KMS-11 (cell line): ENCODE measurements at regions not wholly inside any gene's neighbourhood (a gene's known extent, or its start where the extent isn't known, plus 50 kb on each side); places are given as distances from the start of the nearest gene placed in this dataset.
"Not testable (repeated sequence)": the region's sequence is repeated elsewhere in the genome, so short reads cannot be mapped to it uniquely, and the experiment has no call there.

Experiments used
- H2AFZ ChIP-seq: fragments of 200-600 bp; sonication (generic); 2 replicates; pipeline ENCODE4 v1.6.1; 2016; ENCODE audit warnings: antibody characterized with exemption, mixed run types, low read depth
- H3K27ac ChIP-seq: fragments of 200-600 bp; sonication (generic); 2 replicates; pipeline ENCODE4 v1.6.1; 2016; ENCODE audit warnings: mild to moderate bottlenecking, mixed run types
- H3K27me3 ChIP-seq: fragments of 200-600 bp; sonication (generic); 2 replicates; pipeline ENCODE4 v1.6.1; 2017; ENCODE audit warnings: mild to moderate bottlenecking, low read depth, mixed run types, moderate library complexity; ENCODE audit not compliant: insufficient read depth
- H3K36me3 ChIP-seq: fragments of 200-600 bp; sonication (generic); 2 replicates; pipeline ENCODE4 v1.6.1; 2017; ENCODE audit warnings: mild to moderate bottlenecking, mixed run types; ENCODE audit not compliant: insufficient read depth
- H3K4me1 ChIP-seq: fragments of 200-600 bp; sonication (generic); 2 replicates; pipeline ENCODE4 v1.6.1; 2016; ENCODE audit warnings: mild to moderate bottlenecking, low read depth, mixed run types; ENCODE audit not compliant: poor library complexity, severe bottlenecking
- H3K4me2 ChIP-seq: fragments of 200-600 bp; sonication (generic); 2 replicates; pipeline ENCODE4 v1.7.0; 2016; ENCODE audit warnings: mild to moderate bottlenecking, mixed run types
- H3K4me3 ChIP-seq: fragments of 200-600 bp; sonication (generic); IDR thresholded peaks from 2 replicates; pipeline ENCODE4 v1.6.1; 2017; ENCODE audit warnings: low read depth, low read length, mixed read lengths; ENCODE audit not compliant: insufficient read depth
- H3K79me2 ChIP-seq: fragments of 200-600 bp; sonication (generic); 2 replicates; pipeline ENCODE4 v1.6.1; 2016; ENCODE audit warnings: low read depth, mixed run types; ENCODE audit not compliant: insufficient read depth
- H3K9ac ChIP-seq: fragments of 200-600 bp; sonication (generic); 2 replicates; pipeline ENCODE4 v1.6.1; 2016; ENCODE audit warnings: mild to moderate bottlenecking, mixed run types
- H4K20me1 ChIP-seq: fragments of 200-600 bp; sonication (generic); 2 replicates; pipeline ENCODE4 v1.6.1; 2016; ENCODE audit warnings: mild to moderate bottlenecking, mixed run types; ENCODE audit not compliant: insufficient read depth
- TF ChIP-seq, protein P1 (sequence below): fragments of 200-600 bp; sonication (generic); conservative IDR thresholded peaks from 2 replicates; pipeline ENCODE4 v1.6.1; 2017; ENCODE audit warnings: low read depth, mild to moderate bottlenecking, antibody characterized with exemption, low read length, moderate library complexity, mixed read lengths

- not testable (repeated sequence) for H3K4me3 ChIP-seq, H3K36me3 ChIP-seq, H3K4me2 ChIP-seq, H3K9ac ChIP-seq, H3K79me2 ChIP-seq, H2AFZ ChIP-seq, H3K27ac ChIP-seq, H3K4me1 ChIP-seq, H4K20me1 ChIP-seq
- peaks cover 18% of the 10 kb centered on the region; the same call in 1 of the 2 replicates for H3K27me3 ChIP-seq
Observed at GRCh38 chr16:29194185-29194844, 209.5 kb downstream of the LAT start.

DNA sequence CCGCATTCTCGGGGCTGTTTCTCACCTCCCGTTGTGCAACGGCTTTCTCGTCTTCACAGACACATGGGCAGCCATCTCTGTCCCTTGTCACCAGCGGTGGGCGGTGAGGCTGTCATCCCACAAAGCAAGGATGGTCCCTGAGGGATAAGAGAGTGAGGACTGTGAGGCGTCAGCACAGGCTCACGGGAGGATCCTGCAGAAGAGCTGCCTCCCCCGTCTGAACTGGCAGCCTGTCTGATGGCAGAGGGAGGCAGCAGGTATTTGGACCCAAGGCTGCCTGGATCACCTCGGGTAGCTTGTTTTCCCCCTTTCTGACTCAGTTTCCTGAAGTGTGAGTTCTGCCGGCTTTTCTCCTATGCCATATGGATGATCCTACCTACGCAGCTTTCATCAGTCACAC, 208.8 kb downstream of the LAT start:
- H3K4me2 ChIP-seq, H3K79me2 ChIP-seq, H3K4me1 ChIP-seq, H4K20me1 ChIP-seq, H2AFZ ChIP-seq, H3K27ac ChIP-seq, H3K36me3 ChIP-seq, H3K9ac ChIP-seq, H3K4me3 ChIP-seq: not testable (repeated sequence)
- peaks cover 20% of the 10 kb centered on the region; the same call in 1 of the 2 replicates for H3K27me3 ChIP-seq

DNA sequence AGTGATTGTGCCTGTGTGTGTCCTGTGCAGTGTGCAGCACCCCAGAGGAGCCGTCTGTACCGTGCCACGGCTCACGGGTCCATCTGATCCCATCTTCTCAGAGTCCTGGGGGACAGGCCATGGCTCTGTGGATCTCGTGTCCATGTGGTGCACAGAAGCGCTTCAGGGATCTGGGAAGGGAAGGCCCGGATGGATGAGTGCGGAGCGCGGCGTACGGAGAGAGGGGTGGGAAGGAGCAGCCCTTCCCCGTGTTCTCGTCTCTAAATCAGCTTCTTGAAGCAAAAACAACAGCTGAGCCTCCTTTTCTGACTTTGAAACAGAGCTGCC, 208.4 kb downstream of the LAT start:
- H3K27me3 ChIP-seq = peaks cover 22% of the 10 kb centered on the region; the same call in 1 of the 2 replicates
- H3K4me2 ChIP-seq, H3K9ac ChIP-seq, H3K79me2 ChIP-seq, H2AFZ ChIP-seq, H3K27ac ChIP-seq, H3K4me3 ChIP-seq, H3K36me3 ChIP-seq, H4K20me1 ChIP-seq, H3K4me1 ChIP-seq: not testable (repeated sequence)

GRCh38 chr16:29192329-29193247, 207.7 kb downstream of the LAT start:
- Histone ChIP-seq H3K27me3 (peaks cover 22% of the 10 kb centered on the region; the same call in 1 of the 2 replicates), H4K20me1 (no peaks in the 10 kb centered on the region), H3K27ac (no peak overlapping the region), H3K79me2 (no peaks in the 10 kb centered on the region), H3K4me2 (no peak overlapping the region), H3K4me1 (no peaks in the 10 kb centered on the region), H2AFZ (no peak overlapping the region), H3K9ac (no peak overlapping the region), H3K36me3 (no peaks in the 10 kb centered on the region), H3K4me3 (no peak overlapping the region)
- TF ChIP-seq, protein P1, sequence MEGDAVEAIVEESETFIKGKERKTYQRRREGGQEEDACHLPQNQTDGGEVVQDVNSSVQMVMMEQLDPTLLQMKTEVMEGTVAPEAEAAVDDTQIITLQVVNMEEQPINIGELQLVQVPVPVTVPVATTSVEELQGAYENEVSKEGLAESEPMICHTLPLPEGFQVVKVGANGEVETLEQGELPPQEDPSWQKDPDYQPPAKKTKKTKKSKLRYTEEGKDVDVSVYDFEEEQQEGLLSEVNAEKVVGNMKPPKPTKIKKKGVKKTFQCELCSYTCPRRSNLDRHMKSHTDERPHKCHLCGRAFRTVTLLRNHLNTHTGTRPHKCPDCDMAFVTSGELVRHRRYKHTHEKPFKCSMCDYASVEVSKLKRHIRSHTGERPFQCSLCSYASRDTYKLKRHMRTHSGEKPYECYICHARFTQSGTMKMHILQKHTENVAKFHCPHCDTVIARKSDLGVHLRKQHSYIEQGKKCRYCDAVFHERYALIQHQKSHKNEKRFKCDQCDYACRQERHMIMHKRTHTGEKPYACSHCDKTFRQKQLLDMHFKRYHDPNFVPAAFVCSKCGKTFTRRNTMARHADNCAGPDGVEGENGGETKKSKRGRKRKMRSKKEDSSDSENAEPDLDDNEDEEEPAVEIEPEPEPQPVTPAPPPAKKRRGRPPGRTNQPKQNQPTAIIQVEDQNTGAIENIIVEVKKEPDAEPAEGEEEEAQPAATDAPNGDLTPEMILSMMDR = no peak

GRCh38 chr16:29191636-29192180, 206.9 kb downstream of the LAT start:
- not testable (repeated sequence) for H3K4me3 ChIP-seq, H2AFZ ChIP-seq, H3K4me1 ChIP-seq, H3K36me3 ChIP-seq, H3K27ac ChIP-seq, H3K9ac ChIP-seq, H4K20me1 ChIP-seq, H3K4me2 ChIP-seq, H3K79me2 ChIP-seq
- peaks cover 22% of the 10 kb centered on the region; the same call in 1 of the 2 replicates for H3K27me3 ChIP-seq

GRCh38 chr16:29190553-29191431, 205.9 kb downstream of the LAT start:
- not testable (repeated sequence) for H3K9ac ChIP-seq, H3K27ac ChIP-seq, H3K79me2 ChIP-seq, H3K4me3 ChIP-seq, H4K20me1 ChIP-seq, H2AFZ ChIP-seq, H3K36me3 ChIP-seq, H3K4me2 ChIP-seq, H3K4me1 ChIP-seq
- peaks cover 27% of the 10 kb centered on the region; the same call in 1 of the 2 replicates for H3K27me3 ChIP-seq

DNA sequence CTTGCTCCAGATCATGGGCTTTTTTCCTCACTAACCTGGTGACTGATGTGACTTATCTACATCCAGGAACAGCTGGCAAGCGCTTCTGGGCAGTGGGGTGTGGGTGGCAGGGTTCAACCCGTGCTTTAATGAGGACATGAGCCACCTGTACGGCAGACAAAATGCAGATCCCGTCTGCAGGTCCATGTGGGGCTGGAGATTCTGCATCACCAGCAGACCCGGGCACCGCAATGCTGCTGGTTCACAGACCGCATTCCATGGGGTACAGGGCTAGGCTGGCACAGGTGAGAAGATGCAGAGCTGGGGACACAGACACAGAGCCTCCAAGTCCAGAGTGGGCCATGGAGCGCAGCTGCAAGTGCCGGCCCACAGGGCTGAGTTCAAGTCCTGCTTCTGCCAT, 204.0 kb downstream of the LAT start:
- H3K9ac ChIP-seq = not testable (repeated sequence)

DNA sequence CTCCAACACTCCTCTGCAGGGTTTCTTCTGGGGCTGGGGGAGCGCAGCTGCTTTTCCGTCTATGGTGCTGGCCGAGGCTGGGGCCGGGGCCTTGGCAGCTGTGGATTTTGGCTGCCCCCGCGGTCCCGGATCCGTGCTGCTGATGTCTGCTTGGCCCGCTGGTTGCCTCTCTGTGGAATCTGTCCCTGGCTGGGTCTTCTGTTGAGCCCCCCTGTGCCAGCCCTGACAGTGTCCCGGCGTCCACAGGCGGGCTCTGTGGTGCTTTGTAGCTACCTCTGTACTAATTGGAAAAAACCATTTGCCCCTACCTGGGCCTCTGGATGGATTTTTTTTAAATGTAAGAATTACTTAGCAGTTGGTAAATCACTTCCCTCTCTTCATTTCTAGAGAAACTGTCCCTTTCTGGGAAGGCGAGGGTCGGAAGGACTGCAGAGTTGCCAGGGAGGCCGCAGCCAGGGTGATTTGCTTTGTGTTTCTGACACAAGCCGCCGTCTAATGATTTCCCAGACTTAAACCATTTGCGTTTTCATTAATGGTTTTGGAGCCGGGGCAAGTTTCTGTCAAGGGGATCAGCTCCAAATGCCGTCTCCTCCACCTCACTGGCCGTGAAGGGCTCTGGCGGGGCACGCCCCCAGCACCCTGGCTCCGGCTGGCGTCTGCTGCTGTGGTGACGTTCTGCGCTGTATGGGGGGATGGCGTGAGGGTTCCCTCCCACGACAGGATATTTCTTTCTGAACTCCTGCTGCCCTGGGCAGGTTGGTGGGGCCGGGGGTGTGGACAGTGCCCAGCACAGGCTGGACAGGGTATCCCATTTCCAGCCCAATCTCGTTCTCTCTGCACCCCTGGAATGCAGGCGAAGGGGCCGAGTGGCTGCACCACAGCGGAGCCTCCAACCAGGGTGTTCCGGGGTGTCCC, 201.7 kb downstream of the LAT start:
- H3K4me3 ChIP-seq, H4K20me1 ChIP-seq, H3K9ac ChIP-seq, H3K4me2 ChIP-seq, H3K4me1 ChIP-seq, H3K79me2 ChIP-seq, H2AFZ ChIP-seq, H3K36me3 ChIP-seq, H3K27ac ChIP-seq: not testable (repeated sequence)
- H3K27me3 ChIP-seq = peaks cover 47% of the 10 kb centered on the region; the same call in 1 of the 2 replicates

More for the DNA sequence above, 204.0 kb downstream of the LAT start:
- not testable (repeated sequence) for H3K79me2 ChIP-seq, H3K4me2 ChIP-seq, H2AFZ ChIP-seq, H3K36me3 ChIP-seq, H3K27ac ChIP-seq, H3K4me1 ChIP-seq, H3K4me3 ChIP-seq, H4K20me1 ChIP-seq
- peaks cover 41% of the 10 kb centered on the region; the same call in 1 of the 2 replicates for H3K27me3 ChIP-seq
